ENCODE measurements at regions not wholly inside any gene's neighbourhood (a gene's known extent, or its start where the extent isn't known, plus 50 kb on each side); places are given as distances from the start of the nearest gene placed in this dataset.

GRCh38 chr21:35441868-35442582 is 392.9 kb upstream of the RUNX1 start:
- TF ChIP-seq TAF1 (CRISPR knock-in tag; IDR thresholded peaks at IDR 0.05) (no peak), CHCHD3 (CRISPR knock-in tag; IDR thresholded peaks at IDR 0.05) (no peak), MED1 (CRISPR knock-in tag; IDR thresholded peaks at IDR 0.05) (no peak), XRCC5 (optimal IDR thresholded peaks at IDR 0.05; ENCODE audit: low read length) (no peak)

Measured in HepG2 (cell line).